GM21447 (cell line): ENCODE measurements at regions not wholly inside any gene's neighbourhood (a gene's known extent, or its start where the extent isn't known, plus 50 kb on each side); places are given as distances from the start of the nearest gene placed in this dataset.
"Not testable (repeated sequence)": the region's sequence is repeated elsewhere in the genome, so short reads cannot be mapped to it uniquely, and the experiment has no call there.

Experiments
- ATAC-seq: cut with Tn5 transposase; IDR thresholded peaks from one replicate; pipeline ENCODE4 v1.9.1; 2021; ENCODE audit not compliant: unreplicated experiment

- no peak for ATAC-seq
Measured at GRCh38 chr11:79667380-79667779, 226.6 kb upstream of the TENM4 start.

DNA sequence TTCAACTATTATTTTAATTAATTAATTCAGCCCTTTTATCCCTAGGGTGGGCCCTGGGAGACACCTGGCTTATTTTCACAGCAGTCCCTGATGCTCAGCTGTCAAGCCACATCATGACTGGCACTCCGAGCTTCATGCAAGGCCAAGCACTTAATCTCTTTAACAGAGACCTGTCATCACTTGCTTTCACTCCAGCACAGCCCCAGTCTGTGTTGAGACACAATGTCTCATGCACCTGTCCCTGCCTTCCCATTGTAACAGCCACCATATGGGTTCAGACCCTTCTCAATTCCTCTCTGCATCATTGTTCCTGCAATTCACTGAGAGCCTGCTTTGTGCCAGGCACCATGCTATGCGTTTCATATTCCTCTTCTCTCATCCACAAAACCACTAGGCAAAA lies 222.2 kb upstream of the TENM4 start:
- no peak for ATAC-seq

GRCh38 chr11:79661373-79661772 lies 220.5 kb upstream of the TENM4 start:
- ATAC-seq: no peak

GRCh38 chr11:79648766-79649520 lies 208.1 kb upstream of the TENM4 start:
- ATAC-seq: no peak

GRCh38 chr11:79637219-79637618 lies 196.4 kb upstream of the TENM4 start:
- ATAC-seq: no peak

- no peak for ATAC-seq
Measured at GRCh38 chr11:79634905-79635304, 194.1 kb upstream of the TENM4 start.

GRCh38 chr11:79627281-79627680 lies 186.5 kb upstream of the TENM4 start:
- ATAC-seq: no peak

DNA sequence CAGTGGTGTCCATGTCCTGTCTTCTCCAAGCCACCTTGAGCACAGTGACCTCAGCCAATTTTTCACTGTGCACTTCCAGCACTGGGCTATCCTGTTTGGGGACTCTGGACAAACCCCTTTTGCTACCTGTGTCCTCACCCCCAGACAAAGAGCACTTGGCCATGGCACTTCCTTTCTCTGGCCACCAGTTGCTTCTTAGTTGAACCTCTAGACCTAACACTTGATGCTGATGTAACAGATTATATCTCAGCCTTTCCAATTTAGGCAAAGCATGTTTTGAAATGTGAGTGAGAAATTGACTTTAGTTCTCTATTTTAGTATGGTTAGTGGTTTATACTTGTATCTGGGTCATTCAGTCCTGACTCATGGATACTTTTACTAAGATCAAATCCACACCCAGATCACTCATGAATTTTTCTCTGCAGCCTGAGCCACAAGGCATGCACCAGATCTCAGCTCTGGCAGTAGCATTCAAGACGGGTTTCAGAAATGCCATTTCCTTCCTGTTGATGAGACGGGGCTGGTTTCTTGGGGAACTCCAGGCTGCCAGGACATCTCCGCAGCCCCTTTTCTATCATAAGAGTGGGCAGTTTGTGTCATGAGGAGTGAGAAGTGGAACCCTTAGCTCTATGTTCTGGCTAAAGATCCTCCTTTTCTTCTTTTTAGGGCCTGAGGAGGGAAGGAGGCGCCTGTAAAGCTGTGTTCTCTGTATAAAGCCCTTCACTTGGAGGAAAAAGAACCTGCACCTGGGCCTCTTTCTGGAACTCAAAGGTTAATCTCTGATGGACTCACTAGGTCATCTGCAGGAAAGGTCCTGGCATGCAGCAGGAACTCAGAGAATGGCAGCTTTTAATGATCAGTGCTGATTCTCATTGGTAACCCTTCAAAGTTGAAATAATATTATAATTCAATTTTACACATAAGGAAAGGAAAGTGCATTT lies 185.6 kb upstream of the TENM4 start:
- ATAC-seq: no peak

- no peak for ATAC-seq
Measured at GRCh38 chr11:79623375-79623774, 182.5 kb upstream of the TENM4 start.

- ATAC-seq: no peak
Measured at GRCh38 chr11:79617561-79617960, 176.7 kb upstream of the TENM4 start.

DNA sequence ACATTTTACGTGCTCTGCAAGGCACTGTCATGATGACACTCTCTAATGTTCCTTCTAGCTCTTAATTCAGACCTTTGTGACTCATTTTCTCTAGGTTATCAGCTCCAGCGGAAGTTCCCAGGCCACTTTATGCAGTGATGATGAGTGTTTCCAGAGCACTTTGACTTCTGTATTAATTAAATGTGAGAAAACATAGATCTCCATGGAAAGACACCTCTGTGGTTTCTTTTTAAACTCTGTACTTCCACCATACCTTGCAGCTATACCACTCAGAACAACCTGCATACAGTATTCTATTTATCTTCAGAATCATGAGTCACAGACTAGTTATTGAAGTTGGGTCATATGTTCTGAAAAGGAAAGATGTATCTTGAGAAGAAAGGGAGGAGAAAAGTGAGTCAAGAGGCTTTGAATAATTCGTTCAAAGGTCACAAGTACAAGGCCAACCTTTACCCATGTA lies 175.6 kb upstream of the TENM4 start:
- no peak for ATAC-seq

DNA sequence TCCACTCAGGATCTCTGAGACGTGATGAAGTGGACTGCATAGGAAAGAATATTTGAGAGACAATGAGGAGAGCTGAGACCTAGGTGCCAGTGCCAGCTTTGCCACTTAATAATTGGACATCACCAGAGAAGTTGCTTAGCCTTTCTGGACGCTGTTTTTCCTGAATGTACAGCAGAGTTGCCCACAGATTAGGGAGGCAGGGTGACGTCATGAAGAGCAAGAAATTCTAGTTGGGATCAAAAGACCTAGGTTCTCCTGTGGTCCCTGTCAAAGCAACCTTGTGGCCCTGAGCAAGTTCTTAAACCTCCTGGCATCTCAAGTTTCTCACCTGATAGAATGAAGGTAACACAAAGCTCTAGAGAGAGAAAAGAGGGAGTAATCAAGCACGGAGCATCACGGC lies 174.6 kb upstream of the TENM4 start:
- ATAC-seq: no peak

DNA sequence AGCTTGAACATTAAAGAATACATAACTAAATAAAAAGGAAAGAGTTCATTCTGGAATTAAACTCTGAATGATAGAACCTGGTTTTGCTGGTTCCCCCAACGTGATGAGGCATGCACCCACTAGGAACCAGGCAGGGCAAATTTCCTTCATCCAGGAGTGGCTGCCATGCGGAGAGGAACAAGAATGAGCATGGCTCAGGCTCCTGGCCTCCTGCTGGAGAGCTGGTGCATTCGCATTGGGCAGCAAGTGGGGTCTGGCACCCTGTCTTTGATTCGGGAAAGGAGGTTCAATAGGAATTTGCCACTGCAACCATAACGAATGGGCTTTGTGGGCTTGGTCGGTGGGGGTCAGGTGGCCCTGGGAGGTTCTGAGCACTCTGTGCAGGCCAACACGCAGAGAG lies 169.8 kb upstream of the TENM4 start:
- ATAC-seq: no peak

DNA sequence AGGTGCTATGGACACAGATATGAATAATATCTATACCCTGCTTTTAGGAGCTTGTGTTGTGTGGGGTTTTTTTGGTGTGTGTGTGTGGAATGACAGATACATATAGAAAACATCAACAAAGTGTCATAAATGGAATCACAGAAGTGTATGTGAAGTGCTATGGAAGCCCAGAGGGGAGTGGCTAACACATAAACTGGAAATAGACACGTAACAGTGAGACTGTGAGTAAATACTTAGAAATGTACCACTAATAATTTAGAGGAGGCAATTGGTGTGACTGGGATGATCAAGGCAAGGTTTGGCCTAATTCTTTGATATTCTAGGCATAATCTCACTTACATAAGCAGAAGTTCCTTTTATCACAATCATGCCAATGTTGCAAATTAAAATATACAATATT lies 169.3 kb upstream of the TENM4 start:
- ATAC-seq: no peak

DNA sequence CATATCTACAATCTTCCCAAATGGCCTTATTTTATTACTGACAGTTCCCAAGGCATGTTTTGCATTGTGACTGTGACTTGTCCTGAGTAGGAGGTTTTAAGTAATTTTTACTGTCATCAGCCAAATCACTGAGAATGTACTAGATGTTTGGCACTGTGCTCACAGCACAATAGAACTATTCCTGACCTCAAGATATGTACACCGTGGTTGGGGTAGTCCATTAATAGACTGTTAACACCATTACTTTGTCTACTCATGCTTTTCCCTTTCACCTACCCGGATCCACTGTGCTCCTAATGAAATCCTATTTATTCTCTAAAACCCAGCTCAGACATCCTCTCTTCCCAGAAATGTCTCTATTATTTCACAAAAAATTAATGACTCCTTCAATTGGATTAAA lies 168.7 kb upstream of the TENM4 start:
- ATAC-seq: no peak

GRCh38 chr11:79606461-79606860 lies 165.6 kb upstream of the TENM4 start:
- not testable (repeated sequence) for ATAC-seq

- ATAC-seq: no peak
Measured at GRCh38 chr11:79600711-79601110, 159.9 kb upstream of the TENM4 start.

- ATAC-seq: no peak
Measured at GRCh38 chr11:79594834-79595233, 154.0 kb upstream of the TENM4 start.

DNA sequence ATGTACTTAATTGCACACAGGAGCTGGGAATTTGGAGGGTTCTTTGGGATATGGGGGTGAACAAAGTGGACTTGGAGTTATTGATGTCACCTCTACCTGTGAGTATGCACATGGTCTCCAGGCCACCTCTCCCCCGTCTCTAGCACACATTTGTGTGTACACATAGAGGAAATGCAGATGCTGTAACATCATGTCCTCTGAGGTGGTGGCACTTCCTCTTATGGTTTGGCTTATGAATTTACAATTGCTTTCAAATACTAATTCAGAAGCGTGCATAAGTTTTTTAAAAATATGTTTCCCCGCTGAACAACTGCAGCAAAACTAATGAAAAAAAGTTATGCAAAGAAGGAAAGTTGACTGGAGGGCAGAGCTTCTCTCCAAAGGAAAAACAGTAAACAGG lies 152.0 kb upstream of the TENM4 start:
- ATAC-seq: no peak

- ATAC-seq: no peak
Measured at GRCh38 chr11:79592406-79592805, 151.6 kb upstream of the TENM4 start.

- no peak for ATAC-seq
Measured at GRCh38 chr11:79582434-79582833, 141.6 kb upstream of the TENM4 start.

- no peak for ATAC-seq
Measured at GRCh38 chr11:79579063-79579462, 138.2 kb upstream of the TENM4 start.
